ENCODE measurements at regions not wholly inside any gene's neighbourhood (a gene's known extent, or its start where the extent isn't known, plus 50 kb on each side); places are given as distances from the start of the nearest gene placed in this dataset.

- H3K27me3 Mint-ChIP-seq, result peaks cover 1% of the 10 kb centered on the region
- intact Hi-C loops (cut with micrococcal nuclease), result no loop called here
- no peaks in the 10 kb centered on the region for H3K9me3 Mint-ChIP-seq
- H3K27ac Mint-ChIP-seq, result no peak overlapping the region
- no peaks in the 10 kb centered on the region for H3K36me3 Mint-ChIP-seq (ENCODE audit: low read depth)
- H3K4me3 Mint-ChIP-seq, result no peak overlapping the region
- no peak for DNase-seq
- no peaks in the 10 kb centered on the region for H3K4me1 Mint-ChIP-seq
Observed at GRCh38 chr12:46944088-46944487, 118.3 kb upstream of the SLC38A4 start.

GRCh38 chr12:46944771-46945170 lies 119.0 kb upstream of the SLC38A4 start:
- H3K4me3 Mint-ChIP-seq, result no peak overlapping the region
- H3K27ac Mint-ChIP-seq, result no peak overlapping the region
- no peaks in the 10 kb centered on the region for H3K4me1 Mint-ChIP-seq
- intact Hi-C loops (cut with micrococcal nuclease), result no loop called here
- H3K27me3 Mint-ChIP-seq, result peaks cover 3% of the 10 kb centered on the region
- no peak for DNase-seq
- H3K36me3 Mint-ChIP-seq (ENCODE audit: low read depth), result no peaks in the 10 kb centered on the region
- H3K9me3 Mint-ChIP-seq, result no peaks in the 10 kb centered on the region

GRCh38 chr12:46945591-46945990 lies 119.8 kb upstream of the SLC38A4 start:
- no peaks in the 10 kb centered on the region for H3K9me3 Mint-ChIP-seq
- intact Hi-C loops (cut with micrococcal nuclease), result no loop called here
- H3K36me3 Mint-ChIP-seq (ENCODE audit: low read depth), result no peaks in the 10 kb centered on the region
- DNase-seq, result no peak
- H3K27ac Mint-ChIP-seq, result no peak overlapping the region
- H3K4me3 Mint-ChIP-seq, result no peak overlapping the region
- H3K4me1 Mint-ChIP-seq, result no peaks in the 10 kb centered on the region
- H3K27me3 Mint-ChIP-seq, result peaks cover 3% of the 10 kb centered on the region

DNA sequence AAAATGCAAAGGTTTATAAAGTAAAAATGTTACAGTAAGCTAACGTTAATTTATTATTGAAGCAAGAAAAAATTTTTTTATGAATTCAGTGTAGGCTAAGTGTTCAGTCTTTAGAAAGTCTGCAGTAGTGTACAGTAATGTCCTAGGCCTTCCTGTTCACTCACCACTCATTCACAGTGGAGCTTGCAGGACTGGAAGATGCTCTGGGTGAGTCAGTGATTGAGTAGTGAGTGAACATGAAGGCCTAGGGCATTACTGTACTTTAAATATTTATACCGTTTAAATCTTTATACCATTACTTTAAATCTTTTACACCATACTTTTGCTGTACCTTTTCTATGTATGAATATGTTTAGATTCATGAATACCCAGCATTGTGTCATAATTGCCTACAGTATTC lies 120.3 kb upstream of the SLC38A4 start:
- no peaks in the 10 kb centered on the region for H3K4me1 Mint-ChIP-seq
- peaks cover 3% of the 10 kb centered on the region for H3K27me3 Mint-ChIP-seq
- H3K27ac Mint-ChIP-seq, result no peak overlapping the region
- H3K4me3 Mint-ChIP-seq, result no peak overlapping the region
- intact Hi-C loops (cut with micrococcal nuclease), result no loop called here
- no peaks in the 10 kb centered on the region for H3K9me3 Mint-ChIP-seq
- no peak for DNase-seq
- H3K36me3 Mint-ChIP-seq (ENCODE audit: low read depth), result no peaks in the 10 kb centered on the region

- no peak overlapping the region for H3K4me3 Mint-ChIP-seq
Observed at GRCh38 chr12:46948936-46949545, 123.2 kb upstream of the SLC38A4 start.

DNA sequence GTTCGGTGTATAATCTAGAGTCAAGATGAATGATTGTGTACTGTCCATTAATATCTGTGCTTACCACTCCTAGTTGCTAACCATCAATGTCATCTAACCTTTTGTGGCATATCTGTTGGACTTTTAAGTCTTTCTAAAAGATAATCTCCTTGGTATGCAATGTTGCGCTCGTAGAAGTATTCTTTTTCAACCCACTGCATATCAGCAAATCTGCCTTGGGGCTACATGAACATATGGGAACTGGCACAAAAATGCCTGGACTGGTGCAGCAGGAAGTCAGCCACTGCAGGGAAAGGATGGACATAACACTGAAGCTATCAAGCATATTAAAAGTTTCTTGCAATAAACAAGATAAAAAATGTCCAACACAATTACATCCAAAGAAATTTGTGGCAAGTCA lies 124.3 kb upstream of the SLC38A4 start:
- intact Hi-C loops (cut with micrococcal nuclease), result no loop called here

More at GRCh38 chr12:46948936-46949545, 123.2 kb upstream of the SLC38A4 start:
- H3K27me3 Mint-ChIP-seq, result peaks cover 3% of the 10 kb centered on the region
- H3K36me3 Mint-ChIP-seq (ENCODE audit: low read depth), result no peaks in the 10 kb centered on the region
- no peak overlapping the region for H3K27ac Mint-ChIP-seq
- no peak for DNase-seq
- intact Hi-C loops (cut with micrococcal nuclease), result no loop called here
- no peaks in the 10 kb centered on the region for H3K9me3 Mint-ChIP-seq
- H3K4me1 Mint-ChIP-seq, result no peaks in the 10 kb centered on the region

GRCh38 chr12:46952880-46953483 lies 126.4 kb upstream of the PCED1B start:
- DNase-seq, result no peak
- no peak overlapping the region for H3K4me3 Mint-ChIP-seq
- H3K27me3 Mint-ChIP-seq, result peaks cover 4% of the 10 kb centered on the region
- intact Hi-C loops (cut with micrococcal nuclease), result no loop called here
- H3K9me3 Mint-ChIP-seq, result no peaks in the 10 kb centered on the region
- no peak overlapping the region for H3K27ac Mint-ChIP-seq
- H3K36me3 Mint-ChIP-seq (ENCODE audit: low read depth), result no peaks in the 10 kb centered on the region
- no peaks in the 10 kb centered on the region for H3K4me1 Mint-ChIP-seq

More for the DNA sequence above, 124.3 kb upstream of the SLC38A4 start:
- Mint-ChIP-seq H3K27me3 (peaks cover 3% of the 10 kb centered on the region), H3K27ac (no peak overlapping the region), H3K4me1 (no peaks in the 10 kb centered on the region), H3K36me3 (ENCODE audit: low read depth) (no peaks in the 10 kb centered on the region), H3K9me3 (no peaks in the 10 kb centered on the region), H3K4me3 (no peak overlapping the region)
- no peak for DNase-seq

GRCh38 chr12:46956451-46957035 lies 122.9 kb upstream of the PCED1B start:
- Mint-ChIP-seq H3K4me3 (no peak overlapping the region), H3K27ac (no peak overlapping the region), H3K9me3 (no peaks in the 10 kb centered on the region), H3K36me3 (ENCODE audit: low read depth) (no peaks in the 10 kb centered on the region), H3K27me3 (peaks cover 4% of the 10 kb centered on the region), H3K4me1 (no peaks in the 10 kb centered on the region)
- DNase-seq, result no peak
- intact Hi-C loops (cut with micrococcal nuclease), result no loop called here

- H3K9me3 Mint-ChIP-seq, result no peaks in the 10 kb centered on the region
- H3K4me3 Mint-ChIP-seq, result no peak overlapping the region
- intact Hi-C loops (cut with micrococcal nuclease), result no loop called here
- peaks cover 4% of the 10 kb centered on the region for H3K27me3 Mint-ChIP-seq
- no peak overlapping the region for H3K27ac Mint-ChIP-seq
- no peaks in the 10 kb centered on the region for H3K4me1 Mint-ChIP-seq
- no peak for DNase-seq
- H3K36me3 Mint-ChIP-seq (ENCODE audit: low read depth), result no peaks in the 10 kb centered on the region
Observed at GRCh38 chr12:46958053-46958452, 121.4 kb upstream of the PCED1B start.

DNA sequence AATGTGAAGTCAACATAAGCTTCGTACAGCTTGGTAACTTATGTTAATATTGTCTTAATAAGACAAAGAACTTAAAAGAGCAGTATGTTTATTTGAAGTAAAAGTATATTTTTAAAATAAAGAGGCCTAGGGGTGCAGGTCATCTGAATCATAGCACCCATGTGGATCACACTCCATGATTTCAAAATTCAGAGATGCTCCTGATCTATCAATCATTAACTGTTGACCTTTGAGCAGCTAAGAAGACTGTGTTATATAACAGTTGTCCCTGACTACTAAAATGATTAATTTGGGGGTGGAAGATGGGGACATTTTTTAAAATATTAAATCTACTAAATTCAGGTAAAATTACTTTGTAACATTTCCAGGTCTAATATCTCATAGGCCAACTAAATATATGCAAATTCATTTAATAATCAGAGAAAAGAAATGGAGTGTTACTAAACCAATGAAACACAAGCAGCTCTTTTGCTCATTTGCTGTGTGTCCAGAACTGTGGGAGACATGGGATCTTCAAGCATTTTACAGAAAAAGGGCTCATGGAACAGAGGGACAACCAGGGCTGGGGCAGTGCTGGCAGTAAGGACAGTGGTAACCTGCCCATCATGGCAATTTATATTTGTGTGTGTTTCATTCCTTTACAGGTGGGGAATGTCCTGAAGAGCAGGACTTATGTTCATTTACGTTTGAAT lies 120.7 kb upstream of the PCED1B start:
- Mint-ChIP-seq H3K9me3 (no peaks in the 10 kb centered on the region), H3K4me3 (no peak overlapping the region), H3K27ac (no peak overlapping the region), H3K4me1 (no peaks in the 10 kb centered on the region), H3K36me3 (ENCODE audit: low read depth) (no peaks in the 10 kb centered on the region), H3K27me3 (peaks cover 6% of the 10 kb centered on the region)
- DNase-seq, result no peak
- intact Hi-C loops (cut with micrococcal nuclease), result no loop called here

DNA sequence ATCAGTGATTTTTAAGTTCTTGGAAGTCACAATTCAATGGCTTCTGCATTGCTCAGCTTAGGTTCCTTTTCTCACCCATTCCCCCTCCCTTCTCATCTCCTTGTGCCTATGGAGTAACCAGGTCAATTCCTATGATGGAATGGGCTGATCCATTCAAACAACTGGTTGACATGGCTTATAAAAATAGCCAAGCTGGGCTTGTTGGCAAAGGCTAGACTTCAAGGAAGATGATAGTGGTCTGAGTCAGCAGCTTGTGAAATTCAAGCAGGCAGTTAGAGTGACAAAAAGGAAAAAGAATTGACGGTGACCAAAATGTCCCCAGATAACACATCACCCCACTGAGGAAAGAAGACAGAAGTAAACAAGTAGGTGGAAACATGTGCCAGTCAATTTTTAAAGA lies 119.9 kb upstream of the PCED1B start:
- Mint-ChIP-seq H3K4me3 (no peak overlapping the region), H3K4me1 (no peaks in the 10 kb centered on the region), H3K27ac (no peak overlapping the region), H3K36me3 (ENCODE audit: low read depth) (no peaks in the 10 kb centered on the region), H3K27me3 (peaks cover 6% of the 10 kb centered on the region), H3K9me3 (no peaks in the 10 kb centered on the region)
- DNase-seq, result no peak
- intact Hi-C loops (cut with micrococcal nuclease), result no loop called here

DNA sequence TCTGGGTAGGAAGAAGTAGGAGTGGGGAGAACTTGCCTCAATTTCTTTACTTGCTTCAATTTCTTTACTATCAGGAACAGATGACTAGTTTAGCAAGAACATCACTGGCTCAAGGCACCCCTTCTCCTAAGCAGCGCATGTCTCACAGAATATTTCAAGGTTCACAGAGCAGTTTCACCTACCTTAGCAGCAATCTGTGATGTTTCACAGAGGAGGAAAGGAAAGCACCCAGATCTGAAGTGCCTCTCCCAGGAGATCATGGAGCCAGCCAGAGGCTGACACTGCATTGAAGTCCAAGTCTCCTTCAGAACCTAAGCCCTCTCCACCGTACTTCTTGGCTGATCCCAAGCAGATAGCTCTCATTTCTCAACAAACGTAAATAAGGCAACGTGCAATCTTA lies 118.7 kb upstream of the PCED1B start:
- DNase-seq, result no peak
- Mint-ChIP-seq H3K9me3 (no peaks in the 10 kb centered on the region), H3K27me3 (peaks cover 7% of the 10 kb centered on the region), H3K27ac (no peak overlapping the region), H3K36me3 (ENCODE audit: low read depth) (no peaks in the 10 kb centered on the region), H3K4me1 (no peaks in the 10 kb centered on the region), H3K4me3 (no peak overlapping the region)
- intact Hi-C loops (cut with micrococcal nuclease), result no loop called here

GRCh38 chr12:46963191-46963590 lies 116.2 kb upstream of the PCED1B start:
- DNase-seq, result no peak
- Mint-ChIP-seq H3K4me1 (no peaks in the 10 kb centered on the region), H3K27ac (no peak overlapping the region), H3K9me3 (no peaks in the 10 kb centered on the region), H3K36me3 (ENCODE audit: low read depth) (no peaks in the 10 kb centered on the region), H3K4me3 (no peak overlapping the region), H3K27me3 (peaks cover 10% of the 10 kb centered on the region)
- intact Hi-C loops (cut with micrococcal nuclease), result no loop called here

Data from activated CD4-positive, alpha-beta T cell treated with anti-CD3 and anti-CD28 coated beads, Interleukin-2, amount 10 ng/mL, durations not matched to agents 24 days and 14 days (primary cell).